HG02970 (cell line): ENCODE measurements at regions not wholly inside any gene's neighbourhood (a gene's known extent, or its start where the extent isn't known, plus 50 kb on each side); places are given as distances from the start of the nearest gene placed in this dataset.

Source experiments
- ATAC-seq: cut with Tn5 transposase; IDR thresholded peaks from one replicate; pipeline ENCODE4 v1.9.1; 2021; ENCODE audit warnings: mild to moderate bottlenecking, moderate library complexity, moderate number of reproducible peaks; ENCODE audit not compliant: unreplicated experiment, low FRiP score

- ATAC-seq: no peak
These were observed 52.3 kb upstream of the CLNK start for GRCh38 chr4:10736895-10737294.

- no peak for ATAC-seq
These were observed 51.7 kb upstream of the CLNK start for GRCh38 chr4:10736266-10736665.

- ATAC-seq: no peak
These were observed 50.1 kb upstream of the CLNK start for GRCh38 chr4:10734697-10735096.
